HUES6 (cell line): ENCODE measurements at regions not wholly inside any gene's neighbourhood (a gene's known extent, or its start where the extent isn't known, plus 50 kb on each side); places are given as distances from the start of the nearest gene placed in this dataset.
A peak's percentile ranks its signal among the peaks of the same experiment; 100 is the strongest.

ENCODE experiments used
- H3K27ac ChIP-seq: 2 replicates; pipeline ENCODE4 v1.7.0; 2013; ENCODE audit warnings: low read depth, mild to moderate bottlenecking, low read length, inconsistent platforms
- H3K27me3 ChIP-seq: 2 replicates; pipeline ENCODE4 v1.6.1; 2013; ENCODE audit warnings: low read length; ENCODE audit not compliant: control insufficient read depth, insufficient read depth
- H3K36me3 ChIP-seq: 2 replicates; pipeline ENCODE4 v1.6.1; 2013; ENCODE audit warnings: low read length; ENCODE audit not compliant: control insufficient read depth, insufficient read depth
- H3K4me1 ChIP-seq: 2 replicates; pipeline ENCODE4 v1.6.1; 2013; ENCODE audit warnings: low read length; ENCODE audit not compliant: control insufficient read depth, insufficient read depth
- H3K4me3 ChIP-seq: 2 replicates; pipeline ENCODE4 v1.5.1; 2013; ENCODE audit warnings: low read depth, low read length
- H3K9ac ChIP-seq: one replicate; pipeline ENCODE4 v1.6.1; 2013; ENCODE audit warnings: mild to moderate bottlenecking, low read length
- H3K9me3 ChIP-seq: 2 replicates; pipeline ENCODE4 v1.6.1; 2013; ENCODE audit warnings: low read depth, low read length; ENCODE audit not compliant: control insufficient read depth, insufficient read depth

- Histone ChIP-seq H3K9ac (no peak overlapping the region), H3K4me3 (no peak overlapping the region), H3K9me3 (no peaks in the 10 kb centered on the region), H3K27me3 (no peaks in the 10 kb centered on the region), H3K27ac (no peak overlapping the region), H3K4me1 (0 out of 2 replicates have a peak, but pooled peaks cover 8% of the 10 kb centered on the region), H3K36me3 (no peaks in the 10 kb centered on the region)
These were observed 82.2 kb upstream of the SLC1A4 start for GRCh38 chr2:64906853-64907536.

- Histone ChIP-seq H3K4me3 (no peak overlapping the region), H3K9ac (no peak overlapping the region), H3K27ac (no peak overlapping the region), H3K36me3 (no peaks in the 10 kb centered on the region), H3K9me3 (no peaks in the 10 kb centered on the region), H3K4me1 (peaks cover 9% of the 10 kb centered on the region; the same call in 1 of the 2 replicates), H3K27me3 (no peaks in the 10 kb centered on the region)
These were observed 80.8 kb upstream of the SLC1A4 start for GRCh38 chr2:64908406-64908805.

- Histone ChIP-seq H3K4me3 (no peak overlapping the region), H3K27ac (no peak overlapping the region), H3K27me3 (no peaks in the 10 kb centered on the region), H3K9ac (no peak overlapping the region), H3K4me1 (peaks cover 7% of the 10 kb centered on the region; the same call in 1 of the 2 replicates), H3K9me3 (no peaks in the 10 kb centered on the region), H3K36me3 (no peaks in the 10 kb centered on the region)
These were observed 78.7 kb upstream of the SLC1A4 start for GRCh38 chr2:64910523-64910922.

- Histone ChIP-seq H3K27me3 (no peaks in the 10 kb centered on the region), H3K4me3 (no peak overlapping the region), H3K9ac (no peak overlapping the region), H3K36me3 (no peaks in the 10 kb centered on the region), H3K9me3 (no peaks in the 10 kb centered on the region), H3K4me1 (peaks cover 7% of the 10 kb centered on the region; the same call in 1 of the 2 replicates), H3K27ac (no peak overlapping the region)
These were observed 78.2 kb upstream of the SLC1A4 start for GRCh38 chr2:64910972-64911433.

- Histone ChIP-seq H3K4me3 (no peak overlapping the region), H3K27ac (no peak overlapping the region), H3K27me3 (no peaks in the 10 kb centered on the region), H3K9me3 (no peaks in the 10 kb centered on the region), H3K9ac (no peak overlapping the region), H3K4me1 (peaks cover 11% of the 10 kb centered on the region; the same call in 1 of the 2 replicates), H3K36me3 (no peaks in the 10 kb centered on the region)
These were observed 75.8 kb upstream of the SLC1A4 start for GRCh38 chr2:64913357-64913869.

- H3K9ac ChIP-seq = no peak overlapping the region
- H3K4me3 ChIP-seq = no peak overlapping the region
- no peak overlapping the region for H3K27ac ChIP-seq
These were observed 75.0 kb upstream of the SLC1A4 start for GRCh38 chr2:64914247-64914646.

GRCh38 chr2:64914735-64915509 lies 74.3 kb upstream of the SLC1A4 start:
- Histone ChIP-seq H3K4me3 (no peak overlapping the region), H3K4me1 (peaks cover 17% of the 10 kb centered on the region), H3K27ac (no peak overlapping the region), H3K27me3 (peaks cover 5% of the 10 kb centered on the region; the same call in 1 of the 2 replicates), H3K9ac (no peak overlapping the region), H3K9me3 (no peaks in the 10 kb centered on the region), H3K36me3 (no peaks in the 10 kb centered on the region)

More at GRCh38 chr2:64914247-64914646, 75.0 kb upstream of the SLC1A4 start:
- Histone ChIP-seq H3K9me3 (no peaks in the 10 kb centered on the region), H3K27me3 (no peaks in the 10 kb centered on the region; the same call in 1 of the 2 replicates), H3K36me3 (no peaks in the 10 kb centered on the region), H3K4me1 (peaks cover 17% of the 10 kb centered on the region)

- Histone ChIP-seq H3K27ac (no peak overlapping the region), H3K27me3 (peaks cover 5% of the 10 kb centered on the region; the same call in 1 of the 2 replicates), H3K36me3 (no peaks in the 10 kb centered on the region), H3K9me3 (no peaks in the 10 kb centered on the region), H3K4me1 (peaks cover 17% of the 10 kb centered on the region), H3K9ac (no peak overlapping the region), H3K4me3 (no peak overlapping the region)
These were observed 73.7 kb upstream of the SLC1A4 start for GRCh38 chr2:64915510-64915900.

- H3K27ac ChIP-seq = no peak overlapping the region
- peak overlapping the region; percentile 45 for H3K4me3 ChIP-seq
- no peaks in the 10 kb centered on the region for H3K36me3 ChIP-seq
- H3K4me1 ChIP-seq = peaks cover 19% of the 10 kb centered on the region
- no peaks in the 10 kb centered on the region for H3K9me3 ChIP-seq
- no peak overlapping the region for H3K9ac ChIP-seq
- peaks cover 5% of the 10 kb centered on the region; the same call in 1 of the 2 replicates for H3K27me3 ChIP-seq
These were observed 70.8 kb upstream of the SLC1A4 start for GRCh38 chr2:64918220-64918886.

GRCh38 chr2:64919261-64919660 lies 69.9 kb upstream of the SLC1A4 start:
- no peak overlapping the region for H3K9ac ChIP-seq
- no peak overlapping the region for H3K4me3 ChIP-seq

More at GRCh38 chr2:64919261-64919660, 69.9 kb upstream of the SLC1A4 start:
- H3K9me3 ChIP-seq = no peaks in the 10 kb centered on the region
- H3K36me3 ChIP-seq = no peaks in the 10 kb centered on the region
- H3K27me3 ChIP-seq = peaks cover 5% of the 10 kb centered on the region; the same call in 1 of the 2 replicates
- peaks cover 17% of the 10 kb centered on the region for H3K4me1 ChIP-seq
- no peak overlapping the region for H3K27ac ChIP-seq
